HG03432 (cell line): ENCODE measurements at regions not wholly inside any gene's neighbourhood (a gene's known extent, or its start where the extent isn't known, plus 50 kb on each side); places are given as distances from the start of the nearest gene placed in this dataset.
"Not testable (repeated sequence)": the region's sequence is repeated elsewhere in the genome, so short reads cannot be mapped to it uniquely, and the experiment has no call there.

Source experiments
- ATAC-seq: cut with Tn5 transposase; IDR thresholded peaks from one replicate; pipeline ENCODE4 v1.9.1; 2021; ENCODE audit warnings: mild to moderate bottlenecking, moderate library complexity; ENCODE audit not compliant: unreplicated experiment

DNA sequence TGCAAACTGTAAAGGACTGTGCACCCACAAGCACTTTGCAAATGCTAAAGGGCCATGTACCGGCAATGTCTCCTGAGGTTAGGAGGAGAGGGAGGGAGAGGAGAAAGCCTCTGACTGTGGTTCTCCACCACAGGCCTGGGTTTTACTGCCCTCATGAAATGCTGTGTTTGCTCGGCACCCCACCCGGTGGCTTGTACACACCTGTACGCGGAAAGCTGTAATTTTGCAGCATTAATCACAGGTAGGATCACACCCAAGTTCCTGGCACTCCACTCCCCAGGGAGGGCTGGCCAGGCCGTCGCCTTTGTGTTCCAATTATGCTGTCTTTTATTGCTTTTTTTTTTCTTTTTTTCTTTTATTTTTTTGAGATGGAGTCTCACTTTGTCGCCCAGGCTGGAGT lies 78.5 kb upstream of the MYL10 start:
- ATAC-seq, result no peak

DNA sequence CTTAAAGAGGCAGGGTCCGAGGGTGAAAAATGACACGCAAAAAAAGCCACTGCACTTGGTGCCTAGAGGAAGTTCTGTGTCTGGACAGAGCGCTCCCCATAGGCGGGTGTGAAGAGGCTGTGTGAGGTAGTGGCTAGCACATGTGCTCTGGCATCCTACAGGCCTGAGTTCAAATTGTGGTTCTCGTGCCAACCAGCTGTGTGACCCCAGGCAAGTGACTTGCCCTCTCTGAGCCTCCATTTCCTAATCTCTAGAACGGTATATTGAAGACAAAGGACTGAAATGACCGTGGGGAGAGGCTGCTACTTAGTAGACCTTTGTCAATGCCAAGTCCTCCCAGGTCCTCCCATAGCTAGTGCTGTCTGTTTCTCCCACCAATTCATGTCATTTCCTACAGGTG lies 79.1 kb upstream of the MYL10 start:
- ATAC-seq, result no peak

DNA sequence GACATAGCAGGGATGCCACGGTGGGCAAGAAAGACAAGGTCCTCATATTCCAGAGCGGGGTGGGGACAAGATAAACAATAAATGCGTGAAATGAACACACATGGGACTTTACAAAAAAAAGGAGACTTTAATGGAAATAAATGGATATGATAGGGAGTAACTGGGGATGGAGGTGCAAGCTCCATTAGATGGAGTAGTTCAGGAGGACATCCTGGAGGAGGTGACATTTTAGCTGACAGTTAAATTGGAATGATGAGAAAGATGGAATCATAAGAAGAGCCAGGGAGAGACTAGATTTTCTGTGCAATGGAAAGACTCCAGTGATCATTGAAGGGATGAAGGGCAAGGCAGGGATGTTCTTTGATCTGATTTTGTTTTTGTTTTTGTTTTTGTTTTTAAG lies 83.6 kb upstream of the MYL10 start:
- ATAC-seq, result no peak

DNA sequence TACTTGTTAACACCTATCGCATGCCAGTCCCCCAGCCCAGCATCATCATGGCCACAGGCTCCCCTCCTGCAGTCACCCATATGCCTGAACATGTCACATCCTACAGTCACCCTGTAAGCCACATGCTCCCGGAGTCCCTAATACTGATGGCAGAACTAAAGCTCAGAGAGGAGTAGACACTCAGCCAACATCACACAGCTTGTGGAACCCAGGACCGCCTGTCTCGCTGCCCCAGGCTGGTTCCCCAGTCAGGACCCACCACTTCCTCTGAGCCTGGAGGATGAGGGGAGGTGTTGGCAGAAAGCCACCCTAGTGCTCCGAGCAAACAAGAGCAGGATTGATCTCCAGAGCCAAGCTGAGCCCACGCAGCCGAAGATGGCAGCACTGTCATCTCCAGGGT lies 85.0 kb upstream of the MYL10 start:
- ATAC-seq, result no peak

DNA sequence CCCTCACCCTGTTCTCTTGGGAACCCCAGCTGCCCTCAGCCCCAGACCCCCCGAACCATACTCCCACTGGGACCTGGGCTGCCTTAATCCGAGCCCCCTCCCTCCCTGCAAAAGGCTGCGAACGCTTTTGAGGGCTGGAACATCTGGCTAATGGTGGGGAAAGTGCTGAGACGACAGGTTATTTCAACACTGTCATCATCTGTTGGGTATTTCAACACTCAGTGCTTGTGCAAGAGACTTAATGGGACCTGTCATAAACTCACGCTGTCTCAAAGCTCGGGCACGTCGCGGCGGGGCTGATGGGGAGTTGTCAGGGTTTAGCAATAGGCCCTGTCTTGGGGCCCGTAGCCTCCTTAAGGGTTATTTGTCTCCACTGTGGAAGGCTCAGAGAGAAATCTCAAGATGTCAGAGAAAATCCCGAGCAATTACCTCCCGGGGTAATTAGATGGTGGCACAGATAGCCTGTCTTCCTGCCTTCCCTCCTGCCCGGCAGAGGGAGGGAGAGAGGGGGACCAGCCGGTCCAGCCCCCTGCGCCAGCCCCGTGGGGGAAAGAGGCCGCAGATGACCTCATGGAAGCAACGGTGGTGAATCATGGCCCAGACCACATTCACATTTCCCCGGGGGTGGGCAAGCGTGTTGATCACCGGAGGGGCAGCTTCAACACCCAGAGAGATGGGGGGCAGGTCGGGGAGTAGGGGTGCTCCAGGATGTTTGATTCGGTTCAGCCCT lies 88.7 kb upstream of the MYL10 start:
- ATAC-seq, result no peak

DNA sequence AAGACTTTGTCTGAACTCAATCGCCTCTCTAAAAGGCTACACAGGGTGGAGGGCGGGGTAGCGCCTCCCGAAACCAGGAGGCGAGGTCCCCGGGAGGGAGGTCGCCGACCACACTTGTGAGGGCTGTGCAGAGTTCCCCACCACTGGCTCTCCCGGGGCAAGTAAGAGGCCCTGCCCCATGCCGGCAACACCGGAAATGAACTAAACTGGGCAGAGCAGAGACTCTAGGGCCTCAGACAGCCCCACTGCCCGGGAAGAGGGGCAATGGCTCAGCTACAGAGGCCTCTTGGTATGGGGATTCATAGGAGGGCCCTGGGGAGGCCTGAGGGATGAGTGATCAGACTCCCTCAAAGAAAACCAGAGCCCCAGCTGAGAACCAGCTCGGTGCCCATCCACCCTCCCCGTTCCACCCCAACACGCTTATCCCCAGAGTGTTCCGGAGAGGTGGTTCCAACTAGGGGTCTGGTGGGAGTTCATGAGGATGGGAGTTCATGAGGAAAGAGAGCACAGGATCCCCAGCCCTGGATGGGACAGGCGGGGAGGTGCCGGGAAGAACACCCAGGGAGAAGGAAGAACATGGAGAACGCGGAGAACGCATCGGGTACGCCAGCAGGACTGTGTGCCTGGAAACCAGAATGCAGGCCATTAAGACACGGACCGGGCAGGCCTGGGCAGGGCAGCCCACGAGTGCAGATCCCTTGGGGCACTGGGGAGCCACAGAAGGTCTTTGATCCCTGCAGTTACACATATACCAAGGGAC lies 89.4 kb upstream of the MYL10 start:
- no peak for ATAC-seq

DNA sequence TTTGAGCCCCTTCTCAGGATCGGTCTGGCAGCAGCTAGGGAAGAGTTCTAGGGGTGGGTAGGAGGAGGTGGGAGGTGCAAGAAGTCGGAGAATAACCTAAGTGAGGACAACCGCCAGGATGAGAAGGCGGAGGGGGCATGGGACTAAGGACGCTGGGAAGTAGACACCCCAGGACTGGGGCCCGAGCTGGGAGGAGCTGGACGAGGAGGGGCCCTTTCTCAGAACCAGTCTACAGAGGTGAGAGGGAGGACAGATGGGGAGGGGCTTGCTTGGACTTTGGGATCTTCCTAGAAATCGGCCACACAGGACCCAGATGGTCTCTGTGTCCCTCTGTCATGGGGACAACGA lies 90.0 kb upstream of the MYL10 start:
- no peak for ATAC-seq

DNA sequence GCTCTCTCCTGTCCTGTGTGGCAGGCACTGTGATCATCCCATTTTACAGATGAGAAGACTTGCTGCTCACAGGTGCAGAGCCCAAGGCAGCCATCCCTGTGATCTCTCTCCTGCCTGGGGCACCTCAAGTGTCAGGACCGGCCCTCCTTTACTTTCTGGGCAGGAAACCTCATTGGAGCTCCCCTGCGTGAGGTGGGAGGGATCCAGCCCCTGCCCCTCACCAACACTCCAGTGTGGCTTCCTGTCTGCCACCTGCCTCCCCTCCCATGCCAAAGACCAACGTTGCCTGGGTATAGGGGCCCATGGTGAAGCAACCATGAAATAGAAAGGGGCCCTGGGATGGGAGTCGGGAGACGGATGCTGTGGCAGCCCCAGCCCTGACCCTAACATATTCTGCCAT lies 91.2 kb upstream of the MYL10 start:
- ATAC-seq, result no peak

DNA sequence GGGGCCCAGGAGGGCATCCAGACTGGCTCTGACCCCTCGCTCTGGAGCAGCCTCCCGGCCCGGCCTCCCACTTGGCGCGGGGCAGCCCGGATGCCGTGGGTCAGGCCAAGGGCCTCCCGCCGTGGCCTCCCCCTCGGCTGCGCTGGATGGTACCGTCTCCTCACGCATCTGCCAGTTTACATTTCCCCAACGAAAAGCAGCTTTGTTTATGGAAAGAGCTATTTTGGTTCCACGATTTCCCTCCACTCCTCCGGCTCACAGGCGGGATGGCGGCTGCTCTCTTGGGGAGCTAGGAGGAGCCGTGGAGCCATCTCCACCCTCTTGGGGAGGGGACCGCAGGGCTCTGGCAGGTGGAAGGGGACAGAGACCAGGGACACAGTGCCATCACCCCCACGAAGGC lies 93.2 kb upstream of the MYL10 start:
- no peak for ATAC-seq

DNA sequence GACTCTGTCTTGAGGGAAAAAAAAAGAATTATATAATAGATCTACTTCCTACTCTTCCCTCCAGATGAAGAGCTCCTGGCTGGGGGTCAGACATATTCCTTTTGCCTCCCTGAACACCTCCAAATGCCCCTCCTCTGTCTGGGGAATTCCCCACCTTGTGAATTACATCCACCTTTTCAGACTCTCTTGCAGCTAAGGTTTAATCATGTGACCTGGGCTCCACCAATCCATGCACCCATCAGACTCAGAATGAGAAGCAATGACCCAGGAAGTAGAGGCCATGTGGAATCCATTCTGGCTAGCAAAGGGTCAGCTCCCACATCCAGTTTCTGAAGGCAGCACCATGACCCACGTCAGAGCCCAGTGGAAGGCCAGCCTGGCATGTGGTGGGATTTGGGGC lies 93.6 kb upstream of the CUX1 start:
- no peak for ATAC-seq

DNA sequence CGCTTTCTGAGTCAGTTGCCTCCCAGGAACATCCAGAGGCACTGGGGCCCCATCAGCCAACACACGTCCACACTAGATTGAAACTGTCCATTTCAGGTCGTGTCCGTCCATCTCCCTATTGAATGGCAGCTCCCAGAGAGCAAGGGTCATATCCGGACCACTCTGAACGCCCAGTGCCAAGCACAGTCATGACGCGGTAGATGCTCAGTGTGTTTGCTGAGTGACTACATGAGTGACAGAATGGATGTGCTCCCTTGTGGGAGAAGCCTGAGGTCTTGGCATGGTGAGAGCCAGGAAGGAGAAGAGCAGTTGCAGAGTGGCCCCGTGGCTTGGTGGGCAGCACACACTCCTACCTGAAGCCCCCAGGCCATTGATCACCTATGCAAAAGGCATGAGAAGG lies 92.5 kb upstream of the CUX1 start:
- no peak for ATAC-seq

DNA sequence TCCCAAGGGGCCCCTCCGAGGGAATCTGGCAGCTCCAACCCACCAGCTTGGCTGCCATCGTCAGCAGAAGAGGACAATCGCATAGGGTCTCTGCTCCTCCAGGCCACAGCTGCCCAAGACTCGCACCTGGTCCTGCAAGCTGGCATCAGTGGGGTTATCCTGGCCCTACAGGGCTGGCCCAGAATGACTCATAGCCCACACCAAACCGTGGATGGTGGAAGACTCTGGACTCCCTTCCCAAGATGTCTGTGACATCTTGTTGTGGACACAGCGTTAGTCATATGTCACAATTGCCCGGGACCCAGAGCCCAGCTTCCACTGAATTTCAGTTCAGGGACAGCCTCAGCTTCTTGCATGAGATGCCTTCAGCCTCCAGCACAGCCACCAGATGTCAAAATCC lies 91.5 kb upstream of the CUX1 start:
- no peak for ATAC-seq

DNA sequence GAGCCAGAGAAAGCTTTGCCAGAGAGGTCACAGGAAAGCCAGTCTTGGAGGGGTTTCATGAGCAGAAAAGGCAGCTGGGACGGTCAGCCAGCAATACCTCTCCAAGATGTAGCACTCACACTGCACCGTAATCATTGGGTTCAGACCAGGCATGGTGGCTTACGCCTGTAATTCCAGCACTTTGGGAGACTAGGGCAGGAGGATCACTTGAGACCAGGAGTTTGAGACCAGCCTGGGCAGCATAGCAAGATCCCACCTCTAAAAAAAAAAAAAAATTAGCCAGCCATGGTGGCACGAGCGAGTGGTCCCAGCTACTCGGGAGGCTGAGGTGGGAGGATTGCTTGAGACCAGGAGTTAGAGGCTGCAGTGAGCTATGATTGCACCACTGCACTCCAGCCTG lies 90.2 kb upstream of the CUX1 start:
- ATAC-seq, result no peak

DNA sequence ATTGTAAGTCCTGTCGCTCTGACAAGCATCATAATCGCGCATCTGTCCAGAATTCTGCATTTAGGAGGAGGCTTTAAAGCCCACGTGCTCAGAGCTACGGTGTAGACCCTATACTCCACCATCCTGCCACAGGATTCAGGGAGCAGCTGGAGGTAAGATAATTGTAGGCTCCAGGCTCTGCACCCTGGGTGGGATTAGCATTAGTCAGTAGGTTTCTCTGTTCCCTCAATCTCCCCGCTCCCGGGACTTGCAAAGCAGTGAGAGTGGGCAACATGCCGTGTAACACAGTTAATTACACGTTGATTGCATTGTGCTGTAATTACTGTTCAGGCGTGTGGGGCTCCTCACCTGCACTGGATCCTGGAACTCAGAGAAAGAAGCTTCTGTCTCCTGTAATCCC lies 89.3 kb upstream of the CUX1 start:
- ATAC-seq, result no peak

DNA sequence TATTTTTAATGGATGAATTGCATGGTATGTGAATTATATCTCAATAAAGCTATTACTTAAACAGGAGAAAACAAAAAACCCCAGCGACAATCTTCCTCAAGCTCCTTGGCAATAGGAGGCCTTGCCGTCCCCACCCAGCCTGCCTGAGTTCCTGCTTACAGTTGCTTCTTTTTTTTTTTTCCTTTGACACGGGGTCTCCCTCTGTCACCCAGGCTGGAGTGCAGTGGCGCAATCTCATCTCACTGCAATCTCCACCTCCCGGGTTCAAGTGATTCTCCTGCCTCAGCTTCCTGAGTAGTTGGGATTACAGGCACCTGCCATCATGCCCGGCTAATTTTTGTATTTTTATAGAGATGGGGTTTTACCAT lies 88.6 kb upstream of the CUX1 start:
- ATAC-seq, result not testable (repeated sequence)

DNA sequence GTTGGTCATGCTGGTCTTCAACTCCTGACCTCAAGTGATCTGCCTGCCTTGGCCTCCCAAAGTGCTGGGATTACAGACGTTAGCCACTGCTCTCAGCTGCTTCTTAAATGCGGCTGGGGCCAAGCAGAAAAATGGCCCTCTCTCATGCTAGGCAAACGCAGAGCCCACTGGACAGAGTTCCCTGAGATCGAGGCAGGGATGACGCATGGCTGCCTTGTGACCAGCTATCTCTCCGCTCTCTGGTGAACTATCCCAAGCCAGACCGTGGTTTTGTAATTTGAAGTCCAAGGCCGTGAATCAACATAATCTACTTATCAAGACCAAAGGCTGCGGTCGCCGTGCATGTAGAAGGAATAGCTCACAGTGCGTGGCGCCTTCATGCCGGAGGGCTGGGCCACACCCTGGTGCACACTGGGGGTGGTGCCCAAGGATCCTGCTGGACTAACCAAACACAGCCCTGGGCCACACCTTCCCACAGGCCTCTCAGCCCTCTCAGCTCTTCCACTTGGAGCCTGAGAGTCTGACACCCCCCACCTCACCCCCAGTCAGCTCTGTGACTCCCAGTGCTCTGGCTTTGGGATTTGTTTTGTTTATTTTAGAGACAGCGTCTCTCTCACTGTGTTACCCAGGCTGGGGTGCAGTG lies 88.1 kb upstream of the CUX1 start:
- no peak for ATAC-seq

DNA sequence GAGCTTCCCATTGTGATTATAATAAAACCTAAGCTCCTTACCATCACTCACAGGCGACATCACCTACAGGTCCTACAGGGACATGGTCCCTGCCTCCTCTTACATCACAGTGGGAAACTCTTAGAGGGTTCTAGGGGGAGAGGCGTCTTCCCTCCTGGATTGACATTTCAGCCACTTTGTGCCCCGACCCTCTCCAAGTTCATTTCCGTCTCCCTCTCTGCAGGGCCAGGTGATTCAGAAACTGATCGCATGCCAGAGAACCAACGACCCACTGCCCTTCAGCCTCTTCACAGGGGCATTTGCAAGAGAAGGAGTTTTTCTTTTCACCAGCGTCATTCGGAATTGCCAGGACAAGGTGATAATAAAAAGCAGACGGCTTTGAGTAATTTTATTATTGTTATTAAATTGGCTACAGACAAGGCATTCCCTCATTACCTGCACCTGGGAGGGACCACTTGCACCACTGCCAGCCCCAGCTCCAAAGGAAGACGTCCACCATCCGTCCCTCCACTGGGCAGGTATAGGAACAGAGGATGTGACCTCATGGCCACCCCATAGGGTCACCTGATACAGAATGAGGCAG lies 85.8 kb upstream of the CUX1 start:
- no peak for ATAC-seq

DNA sequence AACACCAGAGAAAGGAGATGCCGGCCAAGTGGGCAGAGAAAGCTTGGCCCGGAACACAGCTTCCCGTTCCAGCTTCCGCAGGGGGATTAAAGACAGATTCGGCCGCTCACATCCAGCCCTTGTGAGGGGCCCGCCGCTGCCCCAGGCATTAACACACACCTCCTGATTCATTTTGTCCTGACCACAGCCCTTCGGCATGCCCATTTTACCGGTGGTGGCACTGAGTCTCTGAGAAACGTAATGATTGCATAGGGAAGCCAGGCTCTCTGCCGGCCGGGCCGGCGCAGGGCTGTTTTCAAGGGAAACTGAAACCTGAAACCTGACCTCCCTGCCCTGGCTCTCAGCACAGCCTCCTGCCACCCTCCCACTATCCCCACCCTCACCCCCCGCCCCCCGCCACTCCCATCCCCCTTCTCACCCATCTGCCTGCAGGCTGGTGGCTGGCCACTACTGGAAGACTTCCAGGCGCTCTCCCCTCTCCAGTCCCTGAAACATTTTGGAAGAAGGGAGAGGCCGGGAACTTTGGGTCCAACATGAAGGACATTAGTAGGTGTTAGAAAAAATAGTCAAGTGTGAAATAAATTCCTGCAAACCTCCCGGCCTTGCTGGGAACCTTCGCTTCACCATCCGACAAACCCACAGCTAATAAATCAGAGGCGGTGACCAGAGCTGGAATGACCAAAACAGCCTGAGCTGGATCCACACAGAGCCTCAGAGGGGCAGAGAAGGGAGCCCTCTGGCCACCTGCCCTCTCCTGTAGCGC lies 83.5 kb upstream of the CUX1 start:
- ATAC-seq, result no peak

DNA sequence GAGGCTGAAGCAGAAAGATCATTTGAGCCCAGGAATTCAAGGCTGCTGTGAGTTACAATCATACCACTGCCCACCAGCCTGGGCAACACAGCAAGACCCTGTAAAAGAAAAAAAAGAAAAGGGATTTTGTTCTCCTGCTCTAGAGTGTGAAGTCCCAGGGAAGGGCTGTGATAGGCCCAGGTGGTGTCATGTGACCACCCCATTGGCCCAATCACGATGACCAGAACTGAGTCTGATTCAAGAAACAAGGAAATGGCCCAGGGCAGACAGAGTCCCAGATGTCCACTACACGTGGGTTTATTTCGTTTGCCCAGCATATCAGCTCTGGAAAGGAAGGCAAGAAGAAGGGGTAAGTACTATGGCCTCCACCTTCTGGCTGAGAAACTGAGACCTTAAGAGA lies 81.3 kb upstream of the CUX1 start:
- no peak for ATAC-seq

DNA sequence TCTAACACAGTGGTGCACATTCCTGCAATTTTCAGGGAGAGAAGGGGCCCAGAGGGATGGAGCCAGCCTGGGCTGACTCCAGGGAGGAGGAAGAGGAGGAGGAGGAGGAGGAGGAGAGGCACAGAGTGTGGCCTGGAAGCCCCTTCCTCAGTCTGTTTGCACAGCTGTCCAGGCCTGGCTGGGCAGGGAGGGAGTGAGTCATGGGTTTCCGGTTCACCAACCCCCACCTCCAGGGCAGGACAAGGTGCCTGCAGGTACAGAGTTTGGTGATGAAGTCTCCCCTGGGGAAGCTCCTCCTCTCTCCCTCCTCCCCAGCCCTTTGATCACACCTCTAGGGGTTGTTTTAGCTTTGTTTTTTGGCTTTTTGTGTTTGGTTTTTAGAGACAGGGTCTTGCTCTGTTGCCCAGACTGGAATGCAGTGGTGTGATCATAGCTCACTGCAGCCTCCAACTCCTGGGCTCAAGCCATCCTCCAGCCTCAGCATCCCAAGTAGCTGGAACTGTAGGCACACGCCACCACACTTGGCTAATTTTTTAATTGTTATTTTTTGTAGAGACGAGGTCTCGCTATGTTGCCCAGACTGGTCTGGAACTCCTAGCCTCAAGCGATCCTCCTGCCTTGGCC lies 77.5 kb upstream of the CUX1 start:
- no peak for ATAC-seq
